HepG2 (cell line): ENCODE measurements at regions not wholly inside any gene's neighbourhood (a gene's known extent, or its start where the extent isn't known, plus 50 kb on each side); places are given as distances from the start of the nearest gene placed in this dataset.

Source experiments
- ATAC-seq: fragments of 200-7000 bp; cut with Tn5 transposase; 3 replicates; pipeline ENCODE4 v1.9.1; 2020; ENCODE audit warnings: mild to moderate bottlenecking, moderate library complexity
- BruUV-seq: library from RNA; stranded (reverse); fragments of 400-500 nt; replicated peaks from 2 replicates; lab custom pipeline; 2021; lab: Mats Ljungman, UMichigan
- CTCF ChIA-PET: fragments of 300-600 bp; formaldehyde crosslinking; extraction: SDS; loops from one replicate; lab custom pipeline; 2021; ENCODE audit warnings: low total read pairs, inconsistent platforms, low intra/inter-chr PET ratio; lab: Yijun Ruan, JAX
- POLR2A ChIA-PET: fragments of 350-600 bp; sonication (Branson Sonifier 250); formaldehyde crosslinking; loops from one replicate; lab custom pipeline; 2020; ENCODE audit warnings: antibody characterized with exemption, inconsistent platforms; lab: Yijun Ruan, JAX
- DNase-seq: peaks from one replicate; pipeline ENCODE4 v3.0.0-alpha.2; 2015; ENCODE audit warnings: low spot score
- FAIRE-seq: peaks from 3 replicates; lab custom pipeline; 2011; peaks lifted over from hg19 to GRCh38; lab: Jason Lieb, UNC
- H2AFZ ChIP-seq: one replicate; pipeline ENCODE4 v1.6.1; 2011; ENCODE audit warnings: low read length, inconsistent platforms
- H3K27ac ChIP-seq: fragments of 300-600 bp; 3 replicates; pipeline ENCODE4 v1.8.0; 2011; ENCODE audit warnings: mixed run types, mild to moderate bottlenecking, mixed read lengths, low read length, inconsistent platforms; ENCODE audit not compliant: insufficient read depth; ENCODE audit errors: extremely low read length
- H3K27me3 ChIP-seq, 2 experiments: fragments of 200-600 bp in 1 of 2; 2 replicates in 1 of 2; 3 replicates in 1 of 2; pipeline versions ENCODE4 v1.6.0 to v1.8.0; 2011; ENCODE audit warnings: low read length in 2 of 2, mild to moderate bottlenecking in 2 of 2, moderate library complexity in 2 of 2, inconsistent platforms in 1 of 2; ENCODE audit not compliant: insufficient read depth in 2 of 2, control insufficient read depth in 1 of 2
- H3K36me3 ChIP-seq, 2 experiments: fragments of 200-600 bp in 1 of 2; replicated peaks in 1 of 2; 2 replicates in 1 of 2; 3 replicates in 1 of 2; pipeline versions ENCODE4 v1.5.1 to v1.8.0; 2011; ENCODE audit warnings: low read length in 2 of 2, inconsistent platforms in 1 of 2; ENCODE audit not compliant: insufficient read depth in 2 of 2, control insufficient read depth in 1 of 2
- H3K4me1 ChIP-seq: 2 replicates; pipeline ENCODE4 v1.5.1; 2012; ENCODE audit warnings: low read length, inconsistent platforms; ENCODE audit not compliant: insufficient read depth
- H3K4me2 ChIP-seq: 2 replicates; pipeline ENCODE4 v1.6.0; 2011; ENCODE audit warnings: low read depth, low read length, inconsistent platforms
- H3K4me3 ChIP-seq, 3 experiments: fragments of 200-600 bp in 1 of 3; sonication (generic), shearing (Covaris generic) in 1 of 3; replicated peaks in 1 of 3; 2 replicates each; pipeline ENCODE4 v1.5.1; 2011 to 2016; ENCODE audit warnings: low read length in 3 of 3, inconsistent platforms in 2 of 3, low read depth in 2 of 3, mild to moderate bottlenecking in 2 of 3, control low read depth in 1 of 3, mixed read lengths in 1 of 3; ENCODE audit not compliant: insufficient read depth in 1 of 3
- H3K79me2 ChIP-seq: one replicate; pipeline ENCODE4 v1.6.1; 2011; ENCODE audit warnings: low read length, inconsistent platforms; ENCODE audit not compliant: insufficient read depth
- H3K9ac ChIP-seq: 2 replicates; pipeline ENCODE4 v1.6.0; 2011; ENCODE audit warnings: mild to moderate bottlenecking, low read depth, low read length, inconsistent platforms; ENCODE audit not compliant: insufficient read depth
- H3K9me3 ChIP-seq: 2 replicates; pipeline ENCODE4 v1.5.1; 2012; ENCODE audit warnings: mild to moderate bottlenecking, low read length
- H4K20me1 ChIP-seq: 2 replicates; pipeline ENCODE4 v1.6.0; 2011; ENCODE audit warnings: inconsistent platforms, mild to moderate bottlenecking, low read length, moderate library complexity; ENCODE audit not compliant: insufficient read depth
- AGO1 ChIP-seq: fragments of 200-400 bp; formaldehyde crosslinking; IDR thresholded peaks from 2 replicates; pipeline ENCODE4 v1.6.1; 2017; ENCODE audit warnings: mild to moderate bottlenecking, low read depth, low read length, moderate library complexity; ENCODE audit not compliant: poor library complexity, severe bottlenecking
- HCFC1 ChIP-seq: fragments of 150-350 bp; IDR thresholded peaks from 2 replicates; pipeline ENCODE4 v1.6.1; 2014; ENCODE audit warnings: low read depth, low read length
- HIVEP1 ChIP-seq: sonication (generic); formaldehyde crosslinking; IDR thresholded peaks from 2 replicates; pipeline ENCODE4 v1.4.0; 2020; ENCODE audit warnings: mild to moderate bottlenecking, missing genetic modification reagents
- HNRNPUL1 ChIP-seq: fragments of 200-400 bp; formaldehyde crosslinking; IDR thresholded peaks from 2 replicates; pipeline ENCODE4 v1.6.1; 2017; ENCODE audit warnings: low read depth, mild to moderate bottlenecking, low read length, moderate library complexity
- ISL2 ChIP-seq: sonication (generic); formaldehyde crosslinking; IDR thresholded peaks from 2 replicates; pipeline ENCODE4 v1.5.0; 2020; ENCODE audit warnings: missing genetic modification reagents
- MXD4 ChIP-seq: IDR thresholded peaks from 2 replicates; pipeline ENCODE4 v1.6.1; 2016; ENCODE audit warnings: mild to moderate bottlenecking, missing biosample characterization, missing genetic modification reagents
- MZF1 ChIP-seq: sonication (generic); formaldehyde crosslinking; IDR thresholded peaks from 2 replicates; pipeline ENCODE4 v1.8.1; 2023; ENCODE audit warnings: mild to moderate bottlenecking, missing genetic modification reagents, borderline replicate concordance
- NCOA5 ChIP-seq: sonication (generic); formaldehyde crosslinking; IDR thresholded peaks from 2 replicates; pipeline ENCODE4 v1.4.0; 2020; ENCODE audit warnings: missing genetic modification reagents
- SATB2 ChIP-seq: sonication (generic); formaldehyde crosslinking; IDR thresholded peaks from 2 replicates; pipeline ENCODE4 v1.5.0; 2020; ENCODE audit warnings: missing genetic modification reagents
- SIN3A ChIP-seq: IDR thresholded peaks from 2 replicates; pipeline ENCODE4 v1.6.1; 2011; ENCODE audit warnings: low read depth, mild to moderate bottlenecking, control low read depth, low read length, borderline replicate concordance
- THAP8 ChIP-seq: sonication (generic); formaldehyde crosslinking; IDR thresholded peaks from 2 replicates; pipeline ENCODE4 v1.5.1; 2020; ENCODE audit warnings: missing genetic modification reagents, mild to moderate bottlenecking, borderline replicate concordance
- ZMYM4 ChIP-seq: sonication (generic); formaldehyde crosslinking; IDR thresholded peaks from 2 replicates; pipeline ENCODE4 v1.8.1; 2023; ENCODE audit warnings: mild to moderate bottlenecking, missing genetic modification reagents
- ZNF790 ChIP-seq: sonication (generic); formaldehyde crosslinking; IDR thresholded peaks from 2 replicates; pipeline ENCODE4 v1.8.0; 2022; ENCODE audit warnings: missing genetic modification reagents, mild to moderate bottlenecking, borderline replicate concordance
- ZZZ3 ChIP-seq: sonication (generic); formaldehyde crosslinking; IDR thresholded peaks from 2 replicates; pipeline ENCODE4 v1.4.0; 2020; ENCODE audit warnings: missing genetic modification reagents, mild to moderate bottlenecking, borderline replicate concordance
- WGBS: methylation state at CpG from one replicate; pipeline ENCODE4 v1.1.6; 2017; ENCODE audit warnings: low lambda C conversion rate; 5-methylcytosine and 5-hydroxymethylcytosine counted together
- in situ Hi-C: cut with HindIII; loops from 2 replicates; pipeline ENCODE4 v1.10.0; 2017; ENCODE audit warnings: low pct_unique_long_range_greater_than_20kb; ENCODE audit not compliant: extremely low pct_ligation_motif_present
- intact Hi-C: fragments of 100-400 bp; cut with micrococcal nuclease; formaldehyde crosslinking; loops from one replicate; pipeline ENCODE4 v1.10.0; 2022; ENCODE audit not compliant: unreplicated experiment
- TF ChIP-seq, protein P1 (sequence below): sonication (generic); formaldehyde crosslinking; IDR thresholded peaks from 2 replicates; pipeline ENCODE4 v1.9.0; 2021; ENCODE audit warnings: missing genetic modification reagents, borderline replicate concordance

GRCh38 chr2:10501980-10502802 lies 54.1 kb upstream of the ODC1 start:
- peaks cover 7% of the 10 kb centered on the region; the same call in 1 of the 2 replicates for H3K4me1 ChIP-seq
- TF ChIP-seq ZNF790 (CRISPR knock-in tag) (no peak), HIVEP1 (CRISPR knock-in tag) (no peak), MXD4 (CRISPR knock-in tag) (no peak), SATB2 (CRISPR knock-in tag) (no peak), ISL2 (CRISPR knock-in tag) (no peak), MZF1 (CRISPR knock-in tag) (no peak), ZZZ3 (CRISPR knock-in tag) (no peak), NCOA5 (CRISPR knock-in tag) (no peak), ZMYM4 (CRISPR knock-in tag) (no peak), HCFC1 (no peak), HNRNPUL1 (no peak), THAP8 (CRISPR knock-in tag) (no peak), AGO1 (no peak), SIN3A (no peak)
- TF ChIP-seq, protein P1, sequence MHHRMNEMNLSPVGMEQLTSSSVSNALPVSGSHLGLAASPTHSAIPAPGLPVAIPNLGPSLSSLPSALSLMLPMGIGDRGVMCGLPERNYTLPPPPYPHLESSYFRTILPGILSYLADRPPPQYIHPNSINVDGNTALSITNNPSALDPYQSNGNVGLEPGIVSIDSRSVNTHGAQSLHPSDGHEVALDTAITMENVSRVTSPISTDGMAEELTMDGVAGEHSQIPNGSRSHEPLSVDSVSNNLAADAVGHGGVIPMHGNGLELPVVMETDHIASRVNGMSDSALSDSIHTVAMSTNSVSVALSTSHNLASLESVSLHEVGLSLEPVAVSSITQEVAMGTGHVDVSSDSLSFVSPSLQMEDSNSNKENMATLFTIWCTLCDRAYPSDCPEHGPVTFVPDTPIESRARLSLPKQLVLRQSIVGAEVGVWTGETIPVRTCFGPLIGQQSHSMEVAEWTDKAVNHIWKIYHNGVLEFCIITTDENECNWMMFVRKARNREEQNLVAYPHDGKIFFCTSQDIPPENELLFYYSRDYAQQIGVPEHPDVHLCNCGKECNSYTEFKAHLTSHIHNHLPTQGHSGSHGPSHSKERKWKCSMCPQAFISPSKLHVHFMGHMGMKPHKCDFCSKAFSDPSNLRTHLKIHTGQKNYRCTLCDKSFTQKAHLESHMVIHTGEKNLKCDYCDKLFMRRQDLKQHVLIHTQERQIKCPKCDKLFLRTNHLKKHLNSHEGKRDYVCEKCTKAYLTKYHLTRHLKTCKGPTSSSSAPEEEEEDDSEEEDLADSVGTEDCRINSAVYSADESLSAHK (CRISPR knock-in tag) = no peak
- TF ChIP-seq, all 625 proteins: peak for 0
- ChIA-PET CTCF (no interaction called here), POLR2A (interaction anchor here (1.1 kb wide), 1 partner anchor 52 kb away, joined by 3 read pairs; no protein-coding TSS in a partner anchor)
- H3K4me2 ChIP-seq = no peak overlapping the region
- H3K9ac ChIP-seq = no peak overlapping the region
- no peak overlapping the region for H3K27ac ChIP-seq
- no peaks in the 10 kb centered on the region; the same call in 1 of the 2 replicates for H4K20me1 ChIP-seq
- H3K9me3 ChIP-seq = no peaks in the 10 kb centered on the region
- H3K36me3 ChIP-seq = no peaks in the 10 kb centered on the region
- intact Hi-C loops = no loop called here
- FAIRE-seq (no peak), DNase-seq (no peak), ATAC-seq (peak; percentile 10)
- in situ Hi-C loops = no loop called here
- peaks cover 16 to 95% of the 10 kb centered on the region in 2 experiments; a peak in 4 of 5 replicates for H3K27me3 ChIP-seq
- H2AFZ ChIP-seq = no peak overlapping the region
- no peak overlapping the region for H3K4me3 ChIP-seq
- BruUV-seq = no TSS peak
- no peaks in the 10 kb centered on the region for H3K79me2 ChIP-seq
- WGBS = 37% methylated on average over 20 of the region's 20 CpGs
